ENCODE measurements at regions not wholly inside any gene's neighbourhood (a gene's known extent, or its start where the extent isn't known, plus 50 kb on each side); places are given as distances from the start of the nearest gene placed in this dataset.

DNA sequence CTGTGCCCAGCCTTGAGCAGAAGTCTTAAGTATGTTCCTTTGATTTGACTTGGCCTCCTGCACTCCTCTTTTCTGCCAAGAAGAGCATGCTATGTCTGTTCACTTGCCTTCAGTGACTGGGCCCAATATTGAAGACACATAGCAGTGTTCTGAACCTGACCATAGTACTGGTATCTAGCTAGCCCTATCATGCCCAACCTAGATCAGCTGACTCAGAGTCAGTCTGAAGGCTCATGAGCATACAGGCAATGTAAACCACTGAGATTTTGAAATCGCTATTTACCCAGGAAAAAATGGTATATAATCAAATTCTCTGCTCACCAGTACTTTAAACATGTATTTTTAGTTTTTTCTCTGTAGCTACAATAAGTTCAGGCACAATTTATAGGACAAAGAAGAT lies 129.4 kb downstream of the TANC2 start:
- TF ChIP-seq NRF1 (IDR thresholded peaks at IDR 0.05; ENCODE audit: low read depth, low read length) (no peak), CHD2 (IDR thresholded peaks at IDR 0.05; ENCODE audit: low read length, partially characterized antibody) (no peak)

DNA sequence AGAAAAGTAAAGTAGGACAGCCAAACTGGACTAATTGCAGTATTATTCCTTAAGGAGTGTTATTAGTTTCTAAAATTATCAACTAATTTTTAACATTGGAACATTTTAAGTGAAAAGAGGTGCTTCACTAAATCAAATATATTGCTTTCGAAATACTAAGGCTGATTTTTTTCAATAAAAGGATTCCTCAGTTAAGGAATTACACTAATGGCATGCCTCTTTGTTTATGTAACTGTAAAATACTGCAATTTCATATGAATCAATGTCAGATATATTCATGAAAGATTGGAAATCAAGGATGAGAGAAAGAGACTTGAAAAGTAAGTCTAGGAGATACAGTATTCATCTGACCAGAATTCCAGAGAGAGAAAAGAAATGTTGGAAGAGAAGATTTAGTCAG lies 129.8 kb downstream of the TANC2 start:
- Histone ChIP-seq H3K27ac (ENCODE audit: low read depth in 2 of 2, low read length in 1 of 2) (peak overlapping the region; percentile 24 to 40; a peak in 3 of 4 replicates), H3K36me3 (replicated peaks in 1 of 2; ENCODE audit: control insufficient read depth in 1 of 2, insufficient read depth in 2 of 2, low read length in 1 of 2) (peaks cover 19% of the 10 kb centered on the region in 2 experiments), H3K9me3 (no peaks in the 10 kb centered on the region), H2AFZ (ENCODE audit: low read depth) (no peak overlapping the region), H3K79me2 (ENCODE audit: insufficient read depth) (peaks cover 96% of the 10 kb centered on the region), H3K4me3 (ENCODE audit: low read depth in 2 of 2, low read length in 1 of 2) (no peak overlapping the region), H3K27me3 (ENCODE audit: insufficient read depth) (no peaks in the 10 kb centered on the region), H4K20me1 (ENCODE audit: insufficient read depth) (peaks cover 11% of the 10 kb centered on the region; the same call in 1 of the 2 replicates), H3K9ac (no peak overlapping the region), H3K9me2 (no peaks in the 10 kb centered on the region), H3F3A (replicated peaks; ENCODE audit: insufficient read depth) (peaks cover 3% of the 10 kb centered on the region), H3K4me1 (ENCODE audit: control insufficient read depth in 1 of 2, insufficient read depth in 2 of 2, low read depth in 1 of 2, low read length in 1 of 2) (peaks cover 0 to 15% of the 10 kb centered on the region in 2 experiments; a peak in 3 of 4 replicates), H3K4me2 (no peak overlapping the region)
- CTCF ChIA-PET, result interaction anchor here (1.0 to 4.3 kb wide), 3 partner anchors 14 to 393 kb away, joined by 3 to 25 read pairs (median 3); no protein-coding TSS in a partner anchor
- 85% methylated on average over 1 of the region's 1 CpG for WGBS (ENCODE audit: low lambda C conversion rate)
- TF ChIP-seq, protein P1, sequence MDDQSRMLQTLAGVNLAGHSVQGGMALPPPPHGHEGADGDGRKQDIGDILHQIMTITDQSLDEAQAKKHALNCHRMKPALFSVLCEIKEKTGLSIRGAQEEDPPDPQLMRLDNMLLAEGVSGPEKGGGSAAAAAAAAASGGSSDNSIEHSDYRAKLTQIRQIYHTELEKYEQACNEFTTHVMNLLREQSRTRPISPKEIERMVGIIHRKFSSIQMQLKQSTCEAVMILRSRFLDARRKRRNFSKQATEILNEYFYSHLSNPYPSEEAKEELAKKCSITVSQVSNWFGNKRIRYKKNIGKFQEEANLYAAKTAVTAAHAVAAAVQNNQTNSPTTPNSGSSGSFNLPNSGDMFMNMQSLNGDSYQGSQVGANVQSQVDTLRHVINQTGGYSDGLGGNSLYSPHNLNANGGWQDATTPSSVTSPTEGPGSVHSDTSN (IDR thresholded peaks at IDR 0.05), result 0 out of 2 replicates have a peak, but pooled peaks have one; percentile 40
- TF ChIP-seq YY1 (IDR thresholded peaks at IDR 0.05; ENCODE audit: low read depth), result no peak
- POLR2A ChIA-PET, result no interaction called here
- DNase-seq, result no peak

More for the DNA sequence above, 129.4 kb downstream of the TANC2 start:
- Histone ChIP-seq H3K9me2 (no peaks in the 10 kb centered on the region), H3K36me3 (replicated peaks in 1 of 2; ENCODE audit: control insufficient read depth in 1 of 2, insufficient read depth in 2 of 2, low read length in 1 of 2) (peaks cover 15% of the 10 kb centered on the region in 2 experiments), H4K20me1 (ENCODE audit: insufficient read depth) (peaks cover 11% of the 10 kb centered on the region; the same call in 1 of the 2 replicates), H3K4me3 (ENCODE audit: low read depth in 2 of 2, low read length in 1 of 2) (no peak overlapping the region), H3K27me3 (ENCODE audit: insufficient read depth) (no peaks in the 10 kb centered on the region), H2AFZ (ENCODE audit: low read depth) (no peak overlapping the region), H3K79me2 (ENCODE audit: insufficient read depth) (peaks cover 96% of the 10 kb centered on the region), H3F3A (replicated peaks; ENCODE audit: insufficient read depth) (peaks cover 3% of the 10 kb centered on the region), H3K4me1 (ENCODE audit: control insufficient read depth in 1 of 2, insufficient read depth in 2 of 2, low read depth in 1 of 2, low read length in 1 of 2) (peaks cover 0 to 15% of the 10 kb centered on the region in 2 experiments; a peak in 3 of 4 replicates), H3K4me2 (no peak overlapping the region), H3K27ac (ENCODE audit: low read depth in 2 of 2, low read length in 1 of 2) (peak overlapping the region in 1 of 2 experiments; percentile 40; a peak in 2 of 4 replicates), H3K9ac (no peak overlapping the region), H3K9me3 (no peaks in the 10 kb centered on the region)
- no peak for DNase-seq
- ChIA-PET POLR2A (no interaction called here), CTCF (interaction anchor here (1.0 to 4.3 kb wide), 3 partner anchors 14 to 392 kb away, joined by 3 to 25 read pairs (median 3); no protein-coding TSS in a partner anchor)
- 100% methylated on average over 1 of the region's 1 CpG for WGBS (ENCODE audit: low lambda C conversion rate)

- no peak overlapping the region for H2AFZ ChIP-seq (ENCODE audit: low read depth)
- ChIA-PET POLR2A (no interaction called here), CTCF (interaction anchor here (0.7 to 0.8 kb wide), 2 partner anchors 315 to 850 kb away, joined by 3 read pairs; no protein-coding TSS in a partner anchor)
- peaks cover 0 to 15% of the 10 kb centered on the region in 2 experiments; a peak in 3 of 4 replicates for H3K4me1 ChIP-seq (ENCODE audit: control insufficient read depth in 1 of 2, insufficient read depth in 2 of 2, low read depth in 1 of 2, low read length in 1 of 2)
- H3K4me2 ChIP-seq, result no peak overlapping the region
- H3K36me3 ChIP-seq (replicated peaks in 1 of 2; ENCODE audit: control insufficient read depth in 1 of 2, insufficient read depth in 2 of 2, low read length in 1 of 2), result peaks cover 24% of the 10 kb centered on the region in 2 experiments
- peaks cover 11% of the 10 kb centered on the region; the same call in 1 of the 2 replicates for H4K20me1 ChIP-seq (ENCODE audit: insufficient read depth)
- no peak for DNase-seq
- H3K9me3 ChIP-seq, result no peaks in the 10 kb centered on the region
- peaks cover 96% of the 10 kb centered on the region for H3K79me2 ChIP-seq (ENCODE audit: insufficient read depth)
- no peak overlapping the region for H3K4me3 ChIP-seq (ENCODE audit: low read depth in 2 of 2, low read length in 1 of 2)
- 77% methylated on average over 5 of the region's 5 CpGs for WGBS (ENCODE audit: low lambda C conversion rate)
- H3K27me3 ChIP-seq (ENCODE audit: insufficient read depth), result no peaks in the 10 kb centered on the region
- H3K9ac ChIP-seq, result no peak overlapping the region
- H3K9me2 ChIP-seq, result no peaks in the 10 kb centered on the region
- H3F3A ChIP-seq (replicated peaks; ENCODE audit: insufficient read depth), result peaks cover 3% of the 10 kb centered on the region
- peak overlapping the region; percentile 24 to 40; a peak in 3 of 4 replicates for H3K27ac ChIP-seq (ENCODE audit: low read depth in 2 of 2, low read length in 1 of 2)
- TF ChIP-seq TCF12 (IDR thresholded peaks at IDR 0.05) (no peak), USF1 (IDR thresholded peaks at IDR 0.05; ENCODE audit: borderline replicate concordance, low read depth) (no peak), EZH2phosphoT487 (IDR thresholded peaks at IDR 0.05; ENCODE audit: borderline replicate concordance, low read depth) (no peak), TEAD4 (IDR thresholded peaks at IDR 0.05; ENCODE audit: borderline replicate concordance, insufficient read depth) (no peak), MAX (IDR thresholded peaks at IDR 0.05; ENCODE audit: low read depth) (no peak), GATA2 (CRISPR knock-in tag; IDR thresholded peaks at IDR 0.05) (no peak), MEF2A (IDR thresholded peaks at IDR 0.05; ENCODE audit: borderline replicate concordance, low read depth) (no peak)
- TF ChIP-seq, protein P2, sequence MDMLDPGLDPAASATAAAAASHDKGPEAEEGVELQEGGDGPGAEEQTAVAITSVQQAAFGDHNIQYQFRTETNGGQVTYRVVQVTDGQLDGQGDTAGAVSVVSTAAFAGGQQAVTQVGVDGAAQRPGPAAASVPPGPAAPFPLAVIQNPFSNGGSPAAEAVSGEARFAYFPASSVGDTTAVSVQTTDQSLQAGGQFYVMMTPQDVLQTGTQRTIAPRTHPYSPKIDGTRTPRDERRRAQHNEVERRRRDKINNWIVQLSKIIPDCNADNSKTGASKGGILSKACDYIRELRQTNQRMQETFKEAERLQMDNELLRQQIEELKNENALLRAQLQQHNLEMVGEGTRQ (IDR thresholded peaks at IDR 0.05; ENCODE audit: borderline replicate concordance, low read depth, low read length), result no peak
- TF ChIP-seq, protein P3, sequence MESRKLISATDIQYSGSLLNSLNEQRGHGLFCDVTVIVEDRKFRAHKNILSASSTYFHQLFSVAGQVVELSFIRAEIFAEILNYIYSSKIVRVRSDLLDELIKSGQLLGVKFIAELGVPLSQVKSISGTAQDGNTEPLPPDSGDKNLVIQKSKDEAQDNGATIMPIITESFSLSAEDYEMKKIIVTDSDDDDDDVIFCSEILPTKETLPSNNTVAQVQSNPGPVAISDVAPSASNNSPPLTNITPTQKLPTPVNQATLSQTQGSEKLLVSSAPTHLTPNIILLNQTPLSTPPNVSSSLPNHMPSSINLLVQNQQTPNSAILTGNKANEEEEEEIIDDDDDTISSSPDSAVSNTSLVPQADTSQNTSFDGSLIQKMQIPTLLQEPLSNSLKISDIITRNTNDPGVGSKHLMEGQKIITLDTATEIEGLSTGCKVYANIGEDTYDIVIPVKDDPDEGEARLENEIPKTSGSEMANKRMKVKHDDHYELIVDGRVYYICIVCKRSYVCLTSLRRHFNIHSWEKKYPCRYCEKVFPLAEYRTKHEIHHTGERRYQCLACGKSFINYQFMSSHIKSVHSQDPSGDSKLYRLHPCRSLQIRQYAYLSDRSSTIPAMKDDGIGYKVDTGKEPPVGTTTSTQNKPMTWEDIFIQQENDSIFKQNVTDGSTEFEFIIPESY (IDR thresholded peaks at IDR 0.05; ENCODE audit: borderline replicate concordance, low read depth), result no peak
- TF ChIP-seq, protein P4, sequence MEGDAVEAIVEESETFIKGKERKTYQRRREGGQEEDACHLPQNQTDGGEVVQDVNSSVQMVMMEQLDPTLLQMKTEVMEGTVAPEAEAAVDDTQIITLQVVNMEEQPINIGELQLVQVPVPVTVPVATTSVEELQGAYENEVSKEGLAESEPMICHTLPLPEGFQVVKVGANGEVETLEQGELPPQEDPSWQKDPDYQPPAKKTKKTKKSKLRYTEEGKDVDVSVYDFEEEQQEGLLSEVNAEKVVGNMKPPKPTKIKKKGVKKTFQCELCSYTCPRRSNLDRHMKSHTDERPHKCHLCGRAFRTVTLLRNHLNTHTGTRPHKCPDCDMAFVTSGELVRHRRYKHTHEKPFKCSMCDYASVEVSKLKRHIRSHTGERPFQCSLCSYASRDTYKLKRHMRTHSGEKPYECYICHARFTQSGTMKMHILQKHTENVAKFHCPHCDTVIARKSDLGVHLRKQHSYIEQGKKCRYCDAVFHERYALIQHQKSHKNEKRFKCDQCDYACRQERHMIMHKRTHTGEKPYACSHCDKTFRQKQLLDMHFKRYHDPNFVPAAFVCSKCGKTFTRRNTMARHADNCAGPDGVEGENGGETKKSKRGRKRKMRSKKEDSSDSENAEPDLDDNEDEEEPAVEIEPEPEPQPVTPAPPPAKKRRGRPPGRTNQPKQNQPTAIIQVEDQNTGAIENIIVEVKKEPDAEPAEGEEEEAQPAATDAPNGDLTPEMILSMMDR (IDR thresholded peaks at IDR 0.05), result no peak
Observed at GRCh38 chr17:63096426-63096825, 130.4 kb downstream of the TANC2 start.
